Common myeloid progenitor, CD34-positive (primary cell): ENCODE measurements at regions not wholly inside any gene's neighbourhood (a gene's known extent, or its start where the extent isn't known, plus 50 kb on each side); places are given as distances from the start of the nearest gene placed in this dataset.

Experiments used
- CTCF ChIA-PET: fragments of 350-600 bp; sonication (Branson Sonifier 250); formaldehyde crosslinking; loops from one replicate; lab custom pipeline; 2021; ENCODE audit warnings: antibody characterized with exemption; lab: Charles Lee
- POLR2A ChIA-PET: fragments of 350-600 bp; sonication (Branson Sonifier 250); formaldehyde crosslinking; loops from one replicate; lab custom pipeline; 2021; ENCODE audit warnings: antibody characterized with exemption; lab: Charles Lee
- DNase-seq, 3 donors: peaks; one replicate each; pipeline versions ENCODE4 v3.0.0 to v3.0.0-alpha.2; 2013
- H3K27ac ChIP-seq, 2 experiments: 1 replicate in 1 of 2; 2 replicates in 1 of 2; pipeline ENCODE4 v1.7.0; 2013; ENCODE audit warnings: inconsistent platforms in 2 of 2, low read length in 2 of 2, mild to moderate bottlenecking in 2 of 2, low read depth in 1 of 2, moderate library complexity in 1 of 2; ENCODE audit not compliant: severe bottlenecking in 2 of 2, insufficient read depth in 1 of 2, poor library complexity in 1 of 2
- H3K27me3 ChIP-seq, 5 experiments: replicated peaks in 2 of 5; 1 replicate in 3 of 5; 2 replicates in 2 of 5; pipeline versions ENCODE4 v1.6.1 to v1.7.0; 2013; ENCODE audit warnings: low read length in 4 of 5, mild to moderate bottlenecking in 2 of 5, moderate library complexity in 2 of 5, inconsistent platforms in 1 of 5; ENCODE audit not compliant: insufficient read depth in 5 of 5, control insufficient read depth in 4 of 5
- H3K36me3 ChIP-seq, 4 experiments: 1 replicate in 2 of 4; 2 replicates in 2 of 4; pipeline versions ENCODE4 v1.6.1 to v1.7.0; 2013; ENCODE audit warnings: low read length in 3 of 4, control low read depth in 1 of 4, mild to moderate bottlenecking in 1 of 4; ENCODE audit not compliant: control insufficient read depth in 4 of 4, insufficient read depth in 4 of 4
- H3K4me1 ChIP-seq, 4 experiments: 1 replicate in 3 of 4; 2 replicates in 1 of 4; pipeline versions ENCODE4 v1.6.1 to v1.7.1; 2013; ENCODE audit warnings: low read length in 3 of 4, mild to moderate bottlenecking in 3 of 4, control low read depth in 1 of 4, inconsistent platforms in 1 of 4, moderate library complexity in 1 of 4; ENCODE audit not compliant: control insufficient read depth in 4 of 4, insufficient read depth in 4 of 4; ENCODE audit errors: control extremely low read depth in 1 of 4
- H3K4me3 ChIP-seq, 7 experiments: 1 replicate in 4 of 7; 2 replicates in 3 of 7; pipeline versions ENCODE4 v1.5.1 to v1.7.0; 2013; ENCODE audit warnings: mild to moderate bottlenecking in 7 of 7, low read length in 6 of 7, moderate library complexity in 6 of 7, inconsistent platforms in 2 of 7, low read depth in 2 of 7, control low read depth in 1 of 7; ENCODE audit not compliant: insufficient read depth in 4 of 7, control insufficient read depth in 1 of 7; ENCODE audit errors: extremely low read depth in 1 of 7
- H3K9me3 ChIP-seq, 5 experiments: 1 replicate in 4 of 5; 2 replicates in 1 of 5; pipeline versions ENCODE4 v1.6.1 to v1.7.1; 2013; ENCODE audit warnings: low read length in 4 of 5, mild to moderate bottlenecking in 2 of 5, inconsistent platforms in 1 of 5, low read depth in 1 of 5, moderate library complexity in 1 of 5; ENCODE audit not compliant: control insufficient read depth in 4 of 5, insufficient read depth in 2 of 5; ENCODE audit errors: control extremely low read depth in 1 of 5
- WGBS: methylation state at CpG from one replicate; pipeline ENCODE4 v1.1.5; 2013; ENCODE audit not compliant: insufficient coverage; 5-methylcytosine and 5-hydroxymethylcytosine counted together

DNA sequence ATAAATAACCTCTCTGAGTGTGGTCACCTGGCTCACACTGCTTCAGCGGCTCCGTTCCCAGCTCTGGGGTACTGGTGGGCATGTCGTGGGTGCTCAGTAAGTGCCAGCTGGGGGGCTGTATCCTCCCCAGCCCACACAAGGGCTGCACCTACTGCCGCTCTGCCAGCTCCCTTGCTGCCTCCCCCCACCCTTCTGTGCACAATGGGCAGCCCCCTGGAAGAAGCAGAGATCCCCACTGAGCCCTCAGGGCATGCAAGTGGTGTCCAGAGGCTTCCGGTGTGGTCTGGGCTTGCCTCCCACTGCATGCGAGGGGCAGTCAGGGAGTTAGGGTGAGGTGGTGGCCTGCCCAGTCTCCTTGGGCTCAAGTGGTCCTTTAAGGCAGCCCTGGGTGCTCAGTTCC lies 58.3 kb upstream of the TRPM1 start:
- no peaks in the 10 kb centered on the region for H3K9me3 ChIP-seq
- ChIA-PET POLR2A (no interaction called here), CTCF (no interaction called here)
- H3K27me3 ChIP-seq, result no peaks in the 10 kb centered on the region
- no peak overlapping the region for H3K27ac ChIP-seq
- no peak for DNase-seq
- no peaks in the 10 kb centered on the region for H3K4me1 ChIP-seq
- WGBS, result 100% methylated on average over 3 of the region's 6 CpGs
- H3K36me3 ChIP-seq, result no peaks in the 10 kb centered on the region
- H3K4me3 ChIP-seq, result no peak overlapping the region

DNA sequence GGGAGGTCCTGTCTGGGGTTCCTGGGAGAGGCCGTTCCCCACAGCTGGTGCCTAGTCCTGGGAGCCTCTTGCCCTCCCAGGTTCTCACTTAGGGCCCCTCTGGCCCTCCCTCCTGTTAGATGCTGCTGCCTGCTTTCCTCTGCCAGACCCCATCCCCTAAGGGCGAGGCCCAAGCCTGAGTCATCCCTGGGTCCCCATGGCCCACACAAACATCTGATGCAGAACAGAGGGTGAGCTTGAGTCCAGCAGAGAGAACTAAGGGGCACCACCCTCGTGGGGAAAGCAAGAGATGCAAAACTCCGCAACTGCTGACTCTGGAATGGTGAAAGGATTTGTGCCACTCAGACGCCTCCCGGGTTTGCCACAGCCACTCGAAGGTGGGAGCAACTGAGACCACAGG lies 58.8 kb upstream of the TRPM1 start:
- WGBS, result 86% methylated on average over 7 of the region's 7 CpGs
- Histone ChIP-seq H3K4me3 (no peak overlapping the region), H3K27me3 (no peaks in the 10 kb centered on the region), H3K4me1 (no peaks in the 10 kb centered on the region), H3K27ac (no peak overlapping the region), H3K9me3 (no peaks in the 10 kb centered on the region), H3K36me3 (no peaks in the 10 kb centered on the region)
- ChIA-PET POLR2A (no interaction called here), CTCF (no interaction called here)
- no peak for DNase-seq

DNA sequence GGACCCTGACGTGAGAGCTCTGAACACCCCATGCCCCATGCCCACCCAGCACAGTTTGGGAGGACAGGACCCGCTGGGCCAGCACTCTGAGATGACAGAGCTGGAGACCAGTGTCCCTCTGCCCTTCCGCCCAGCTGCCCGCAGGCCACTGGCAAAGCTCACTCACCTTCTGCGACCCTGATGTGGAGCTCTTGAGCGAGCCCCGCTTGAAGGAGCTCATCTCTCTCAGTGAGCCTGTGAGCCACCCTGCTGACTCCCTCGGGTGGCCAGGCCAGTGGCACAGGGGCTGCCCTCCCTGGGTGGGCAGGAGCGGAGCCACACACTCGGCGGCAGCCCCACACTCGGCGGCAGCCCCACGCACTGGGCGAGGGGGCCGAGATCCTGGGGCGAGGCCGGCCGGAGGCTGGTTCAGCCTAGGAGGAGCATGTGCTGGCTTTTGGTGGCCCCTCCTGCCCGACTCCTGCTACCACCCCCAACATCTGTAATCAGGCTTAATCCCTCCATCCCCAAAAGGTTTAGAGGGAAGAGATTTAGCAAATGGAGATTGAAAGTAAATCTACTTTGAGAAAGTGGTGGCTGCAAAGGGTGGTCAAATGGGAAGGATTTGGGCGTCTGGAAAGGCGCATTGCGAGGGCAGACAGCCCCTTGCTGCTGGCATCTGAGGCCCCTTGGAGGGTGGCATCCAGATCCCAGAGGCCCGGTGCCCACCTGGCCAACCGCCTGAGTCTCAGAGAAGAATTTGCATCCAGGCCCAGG lies 59.4 kb upstream of the TRPM1 start:
- Histone ChIP-seq H3K4me3 (no peak overlapping the region), H3K9me3 (no peaks in the 10 kb centered on the region), H3K4me1 (no peaks in the 10 kb centered on the region), H3K27me3 (no peaks in the 10 kb centered on the region), H3K36me3 (no peaks in the 10 kb centered on the region), H3K27ac (no peak overlapping the region)
- ChIA-PET POLR2A (no interaction called here), CTCF (no interaction called here)
- WGBS, result 96% methylated on average over 15 of the region's 25 CpGs
- DNase-seq, result no peak

DNA sequence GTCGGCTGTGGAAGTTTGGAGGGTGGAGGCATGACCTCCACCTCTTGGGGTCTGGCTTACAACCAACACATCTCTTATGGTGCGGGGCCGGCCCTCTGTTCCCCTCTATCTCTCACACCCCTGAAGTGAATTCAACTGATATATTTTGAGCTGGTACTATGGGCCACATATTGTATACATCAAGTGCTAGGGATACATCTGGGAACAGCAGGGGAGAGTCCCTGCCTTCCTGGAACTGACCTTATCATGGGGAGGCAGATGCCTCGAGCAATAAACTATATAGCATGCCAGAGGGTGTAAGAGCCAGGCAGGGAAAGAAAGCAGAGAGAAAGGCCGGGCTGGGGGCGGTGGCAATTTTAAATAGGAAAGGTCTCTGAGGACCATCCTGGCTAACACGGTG lies 60.4 kb upstream of the TRPM1 start:
- no peak overlapping the region for H3K27ac ChIP-seq
- DNase-seq, result no peak
- H3K4me3 ChIP-seq, result no peak overlapping the region
- no peaks in the 10 kb centered on the region for H3K4me1 ChIP-seq
- POLR2A ChIA-PET, result no interaction called here
- 95% methylated on average over 5 of the region's 7 CpGs for WGBS
- no peaks in the 10 kb centered on the region for H3K9me3 ChIP-seq
- H3K36me3 ChIP-seq, result no peaks in the 10 kb centered on the region
- H3K27me3 ChIP-seq, result no peaks in the 10 kb centered on the region
- CTCF ChIA-PET, result no interaction called here

DNA sequence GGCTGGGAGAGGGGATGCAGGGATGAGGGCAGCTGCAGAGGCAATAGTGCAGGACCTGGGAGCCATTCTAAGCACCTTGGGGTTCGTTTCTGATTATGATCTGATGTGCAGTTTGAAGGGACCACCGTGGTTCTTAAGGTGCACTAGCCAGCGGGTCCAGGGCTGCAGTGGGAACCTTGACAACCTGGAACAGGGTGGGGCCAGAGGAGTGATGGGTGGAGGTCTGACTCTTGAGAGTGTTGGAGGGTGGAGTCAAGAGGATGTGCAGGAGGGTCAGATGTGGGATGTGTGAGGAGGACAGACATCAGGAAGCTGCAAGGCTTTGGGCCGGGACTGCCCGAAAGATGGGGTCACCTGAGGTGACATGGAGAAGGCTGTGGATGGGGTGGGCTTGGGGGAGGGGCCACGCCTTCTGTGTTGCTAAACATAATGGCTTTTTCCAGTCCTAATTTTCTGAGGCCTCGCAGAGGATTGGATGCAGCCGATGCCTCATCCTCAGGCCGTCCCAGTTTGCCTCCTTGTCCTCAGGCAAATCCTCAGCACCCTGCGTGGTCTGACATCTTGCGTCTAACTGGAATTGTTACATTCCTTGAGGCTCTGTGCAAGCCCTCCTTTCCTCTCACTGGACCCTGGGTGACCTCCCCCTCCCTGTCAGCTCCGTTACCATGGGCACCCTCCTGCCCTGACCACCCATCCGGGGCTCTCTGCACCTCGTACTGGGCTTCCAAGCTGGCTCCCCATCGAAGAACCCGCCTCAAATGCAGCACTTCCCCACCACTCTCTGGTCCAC lies 61.4 kb upstream of the TRPM1 start:
- WGBS, result 95% methylated on average over 14 of the region's 16 CpGs
- ChIA-PET CTCF (no interaction called here), POLR2A (no interaction called here)
- no peaks in the 10 kb centered on the region for H3K4me1 ChIP-seq
- no peaks in the 10 kb centered on the region for H3K36me3 ChIP-seq
- no peak overlapping the region for H3K4me3 ChIP-seq
- no peak for DNase-seq
- H3K27me3 ChIP-seq, result no peaks in the 10 kb centered on the region
- H3K27ac ChIP-seq, result no peak overlapping the region
- no peaks in the 10 kb centered on the region for H3K9me3 ChIP-seq

DNA sequence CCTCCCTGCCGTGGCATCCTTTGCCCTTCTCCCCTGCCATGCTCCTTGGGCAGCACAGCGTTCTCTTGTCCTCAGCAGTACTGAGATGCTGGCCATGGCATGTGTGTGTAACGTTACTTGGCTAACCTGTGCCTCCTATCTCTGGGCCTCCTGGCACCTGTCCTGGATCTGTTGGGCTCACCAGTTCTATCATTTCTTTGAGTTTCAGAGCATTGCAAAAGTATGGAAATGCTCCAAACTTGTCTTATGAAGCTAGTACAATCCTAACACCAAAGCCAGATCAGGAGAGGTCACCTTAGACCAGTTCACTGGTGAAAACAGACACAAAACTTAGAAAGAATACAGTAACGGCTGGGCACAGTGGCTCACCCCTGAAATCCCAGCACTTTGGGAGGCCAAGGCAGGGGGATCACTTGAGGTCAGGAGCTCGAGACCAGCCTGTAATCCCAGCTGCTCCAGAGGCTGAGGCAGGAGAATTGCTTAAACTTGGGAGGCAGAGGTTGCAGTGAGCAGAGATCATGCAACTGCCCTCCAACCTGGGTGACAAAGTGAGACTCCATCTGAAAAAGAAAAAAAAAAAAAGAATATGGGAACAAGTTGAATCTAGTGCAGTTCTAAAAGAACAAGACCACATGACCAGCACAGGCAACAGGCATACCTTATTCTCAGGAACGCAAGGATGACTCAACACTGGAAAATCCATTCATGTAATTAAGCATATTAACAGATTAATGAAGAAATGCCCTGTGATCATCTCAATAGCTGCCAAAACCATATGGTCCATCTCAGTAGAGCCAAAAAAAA lies 62.4 kb upstream of the TRPM1 start:
- ChIA-PET POLR2A (no interaction called here), CTCF (no interaction called here)
- WGBS, result 80% methylated on average over 6 of the region's 6 CpGs
- Histone ChIP-seq H3K4me1 (no peaks in the 10 kb centered on the region), H3K27ac (no peak overlapping the region), H3K27me3 (no peaks in the 10 kb centered on the region), H3K9me3 (no peaks in the 10 kb centered on the region), H3K4me3 (no peak overlapping the region), H3K36me3 (no peaks in the 10 kb centered on the region)
- no peak for DNase-seq

DNA sequence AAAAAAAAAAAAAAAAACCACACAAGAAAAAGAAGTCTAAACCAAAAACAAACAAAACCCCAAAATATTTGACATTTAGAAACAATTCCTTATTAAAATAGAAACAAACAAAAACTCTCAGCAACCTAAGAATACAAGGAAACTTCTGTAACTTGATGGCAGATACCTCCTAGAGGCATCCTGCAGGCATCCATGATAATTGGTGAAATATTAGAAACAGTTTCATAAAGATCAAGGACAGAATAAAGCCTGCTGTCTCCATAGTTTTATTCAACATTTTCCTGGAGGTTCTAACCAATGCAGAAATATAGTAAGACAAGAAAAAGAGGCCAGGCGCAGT lies 63.0 kb upstream of the TRPM1 start:
- no peaks in the 10 kb centered on the region for H3K36me3 ChIP-seq
- no peaks in the 10 kb centered on the region for H3K4me1 ChIP-seq
- DNase-seq, result no peak
- CTCF ChIA-PET, result no interaction called here
- no CpG with 5 or more reads among the region's 1 CpG for WGBS
- no peak overlapping the region for H3K4me3 ChIP-seq
- H3K27ac ChIP-seq, result no peak overlapping the region
- H3K27me3 ChIP-seq, result no peaks in the 10 kb centered on the region
- POLR2A ChIA-PET, result no interaction called here
- no peaks in the 10 kb centered on the region for H3K9me3 ChIP-seq
